K562 (cell line): ENCODE measurements at regions not wholly inside any gene's neighbourhood (a gene's known extent, or its start where the extent isn't known, plus 50 kb on each side); places are given as distances from the start of the nearest gene placed in this dataset.

ENCODE experiments used
- ATAC-seq: fragments of 200-7000 bp; cut with Tn5 transposase; 3 replicates; pipeline ENCODE4 v1.9.1; 2020; ENCODE audit warnings: moderate library complexity
- BruUV-seq: library from RNA; stranded (reverse); fragments of 400-500 nt; replicated peaks from 2 replicates; lab custom pipeline; 2021; lab: Mats Ljungman, UMichigan
- CTCF ChIA-PET: fragments of 300-600 bp; formaldehyde crosslinking; extraction: SDS; loops from one replicate; lab custom pipeline; 2021; ENCODE audit warnings: low intra/inter-chr PET ratio; lab: Yijun Ruan, JAX
- POLR2A ChIA-PET: fragments of 300-600, 350-650 bp; sonication (Branson Sonifier 250); formaldehyde crosslinking; extraction: SDS; loops from one replicate; lab custom pipeline; 2021; ENCODE audit warnings: antibody characterized with exemption, inconsistent platforms; lab: Yijun Ruan, JAX
- DNase-seq, 4 experiments: peaks; one replicate each; pipeline versions ENCODE4 v3.0.0 to v3.0.0-alpha.2; 2011 to 2018; ENCODE audit warnings: low spot score in 3 of 4, mixed read lengths in 3 of 4; ENCODE audit errors: extremely low read depth in 1 of 4
- FAIRE-seq: peaks from 2 replicates; lab custom pipeline; 2011; peaks lifted over from hg19 to GRCh38; lab: Jason Lieb, UNC
- H2AFZ ChIP-seq: 2 replicates; pipeline ENCODE4 v1.6.0; 2011; ENCODE audit warnings: low read depth, low read length, control low read depth, inconsistent platforms
- H3K27ac ChIP-seq: fragments of 200-600 bp; 3 replicates; pipeline ENCODE4 v1.8.0; 2011; ENCODE audit warnings: low read depth, mild to moderate bottlenecking, control low read depth, inconsistent platforms, low read length, moderate library complexity, mixed read lengths; ENCODE audit errors: extremely low read depth
- H3K27me3 ChIP-seq, 2 experiments: fragments of 300-600 bp in 1 of 2; 2 replicates in 1 of 2; 3 replicates in 1 of 2; pipeline versions ENCODE4 v1.6.0 to v1.8.0; 2011; ENCODE audit warnings: inconsistent platforms in 2 of 2, low read length in 2 of 2, mild to moderate bottlenecking in 1 of 2, mixed read lengths in 1 of 2, moderate library complexity in 1 of 2; ENCODE audit not compliant: control insufficient read depth in 2 of 2, insufficient read depth in 2 of 2
- H3K36me3 ChIP-seq: fragments of 300-600 bp; 3 replicates; pipeline ENCODE4 v1.8.0; 2011; ENCODE audit warnings: mild to moderate bottlenecking, low read length, inconsistent platforms; ENCODE audit not compliant: control insufficient read depth, insufficient read depth
- H3K4me1 ChIP-seq, 2 experiments: fragments of 200-600 bp in 1 of 2; replicated peaks in 1 of 2; 2 replicates in 1 of 2; 3 replicates in 1 of 2; pipeline versions ENCODE4 v1.5.1 to v1.8.0; 2011; ENCODE audit warnings: inconsistent platforms in 2 of 2, low read length in 2 of 2, mild to moderate bottlenecking in 1 of 2, mixed read lengths in 1 of 2, moderate library complexity in 1 of 2; ENCODE audit not compliant: control insufficient read depth in 2 of 2, insufficient read depth in 2 of 2
- H3K4me2 ChIP-seq: 2 replicates; pipeline ENCODE4 v1.6.1; 2011; ENCODE audit warnings: low read length, control low read depth, inconsistent platforms, mixed read lengths; ENCODE audit not compliant: insufficient read depth
- H3K4me3 ChIP-seq: fragments of 200-600 bp; sonication (generic), shearing (Covaris generic); 2 replicates; pipeline ENCODE4 v1.5.1; 2016; ENCODE audit warnings: control low read depth, inconsistent platforms
- H3K79me2 ChIP-seq: fragments of 200-600 bp; 3 replicates; pipeline ENCODE4 v1.8.0; 2011; ENCODE audit warnings: low read length, inconsistent platforms; ENCODE audit not compliant: control insufficient read depth, insufficient read depth
- H3K9ac ChIP-seq, 2 experiments: 2 replicates each; pipeline versions ENCODE4 v1.6.0 to v1.6.1; 2011; ENCODE audit warnings: low read depth in 2 of 2, low read length in 2 of 2, control low read depth in 1 of 2, inconsistent platforms in 1 of 2, mild to moderate bottlenecking in 1 of 2, mixed read lengths in 1 of 2; ENCODE audit not compliant: insufficient read depth in 1 of 2
- H3K9me1 ChIP-seq: one replicate; pipeline ENCODE4 v1.6.0; 2011; ENCODE audit warnings: inconsistent platforms, mild to moderate bottlenecking, low read length, moderate library complexity; ENCODE audit not compliant: control insufficient read depth, insufficient read depth
- H3K9me3 ChIP-seq: replicated peaks from 2 replicates; pipeline ENCODE4 v1.5.1; 2011; ENCODE audit warnings: low read depth, low read length, inconsistent platforms; ENCODE audit not compliant: control insufficient read depth, insufficient read depth
- H4K20me1 ChIP-seq: replicated peaks from 2 replicates; pipeline ENCODE4 v1.6.1; 2011; ENCODE audit warnings: low read length, inconsistent platforms, mixed read lengths; ENCODE audit not compliant: control insufficient read depth, insufficient read depth
- ATF1 ChIP-seq, 2 experiments: fragments of 450-650 bp in 1 of 2; IDR thresholded peaks; 2 replicates each; pipeline ENCODE4 v1.6.1; 2016; ENCODE audit warnings: missing compliant biosample characterization in 1 of 2, missing genetic modification characterization in 1 of 2
- BACH1 ChIP-seq: fragments of 200-800 bp; sonication (Bioruptor generic); IDR thresholded peaks from 2 replicates; pipeline ENCODE4 v1.6.1; 2016; ENCODE audit warnings: missing genetic modification characterization, missing compliant biosample characterization
- CCNT2 ChIP-seq: IDR thresholded peaks from 2 replicates; pipeline ENCODE4 v1.6.1; 2011; ENCODE audit warnings: borderline replicate concordance, low read depth, mild to moderate bottlenecking, moderate library complexity, mixed read lengths, low read length; ENCODE audit not compliant: insufficient read length; ENCODE audit errors: extremely low read depth
- EP400 ChIP-seq: fragments of 450-650 bp; IDR thresholded peaks from 2 replicates; pipeline ENCODE4 v1.6.1; 2017; ENCODE audit warnings: antibody characterized with exemption, mild to moderate bottlenecking, moderate library complexity
- HNRNPH1 ChIP-seq: fragments of 200-400 bp; formaldehyde crosslinking; optimal IDR thresholded peaks from 2 replicates; pipeline ENCODE3; 2017; ENCODE audit warnings: low read depth, mild to moderate bottlenecking, low read length, moderate library complexity
- MXD1 ChIP-seq: fragments of 250-450 bp; sonication (Bioruptor Pico); IDR thresholded peaks from 2 replicates; pipeline ENCODE4 v1.8.0; 2021; ENCODE audit warnings: borderline replicate concordance, mild to moderate bottlenecking, moderate library complexity; ENCODE audit not compliant: poor library complexity, severe bottlenecking
- NCOA4 ChIP-seq: fragments of 450-650 bp; IDR thresholded peaks from 2 replicates; pipeline ENCODE4 v1.6.1; 2018; ENCODE audit warnings: mild to moderate bottlenecking; ENCODE audit not compliant: partially characterized antibody
- POLR2AphosphoS2 ChIP-seq: IDR thresholded peaks from 2 replicates; pipeline ENCODE4 v1.6.1; 2012; ENCODE audit warnings: low read length, improper control_type of control experiment
- SRSF3 ChIP-seq: fragments of 200-400 bp; formaldehyde crosslinking; IDR thresholded peaks from 2 replicates; pipeline ENCODE4 v1.6.1; 2016; ENCODE audit warnings: mild to moderate bottlenecking, low read length, moderate library complexity; ENCODE audit not compliant: insufficient read depth
- TEAD4 ChIP-seq, 2 experiments: sonication (generic) in 1 of 2; formaldehyde crosslinking in 1 of 2; IDR thresholded peaks; 2 replicates each; pipeline versions ENCODE4 v1.6.1 to v1.8.0; 2012 to 2022; ENCODE audit warnings: borderline replicate concordance in 1 of 2, inconsistent platforms in 1 of 2, low read length in 1 of 2, mild to moderate bottlenecking in 1 of 2, missing genetic modification reagents in 1 of 2
- TGIF2 ChIP-seq: sonication (generic); formaldehyde crosslinking; IDR thresholded peaks from 2 replicates; pipeline ENCODE4 v1.8.1; 2022; ENCODE audit warnings: mild to moderate bottlenecking, missing genetic modification reagents, moderate library complexity
- ZBTB33 ChIP-seq: sonication (generic); formaldehyde crosslinking; IDR thresholded peaks from 2 replicates; pipeline ENCODE4 v1.8.1; 2023; ENCODE audit warnings: mild to moderate bottlenecking, missing genetic modification reagents
- ZNF143 ChIP-seq: sonication (generic); formaldehyde crosslinking; IDR thresholded peaks from 2 replicates; pipeline ENCODE4 v1.9.0; 2022; ENCODE audit warnings: mild to moderate bottlenecking, missing genetic modification reagents
- ZNF175 ChIP-seq: fragments of 200-800 bp; sonication (Bioruptor generic); IDR thresholded peaks from 2 replicates; pipeline ENCODE4 v1.6.1; 2016; ENCODE audit warnings: low read depth, mild to moderate bottlenecking, missing genetic modification characterization, missing compliant biosample characterization
- ZNF76 ChIP-seq: fragments of 250-450 bp; sonication (Bioruptor Pico); IDR thresholded peaks from 2 replicates; pipeline ENCODE4 v1.4.0; 2020; ENCODE audit warnings: mild to moderate bottlenecking, moderate library complexity, borderline replicate concordance
- WGBS: fragments of 100-300 bp; shearing (Covaris generic); methylation state at CpG from one replicate; pipeline ENCODE4 v1.1.6; 2016; ENCODE audit warnings: low coverage, mixed read lengths; ENCODE audit not compliant: insufficient coverage; ENCODE audit errors: missing lambda C conversion rate; 5-methylcytosine and 5-hydroxymethylcytosine counted together
- in situ Hi-C: fragments of 300-500 bp; cut with MboI; formaldehyde crosslinking; loops from 4 replicates; pipeline ENCODE4 v1.15.0; 2018; ENCODE audit warnings: inconsistent platforms, mixed read lengths
- intact Hi-C: fragments of 100-400 bp; cut with micrococcal nuclease; formaldehyde crosslinking; loops from 2 replicates; pipeline ENCODE4 v1.14.2; 2022
- TF ChIP-seq, protein P1 (sequence below): fragments of 450-650 bp; IDR thresholded peaks from 2 replicates; pipeline ENCODE4 v1.6.1; 2016; ENCODE audit warnings: low read depth, mild to moderate bottlenecking, moderate library complexity
- TF ChIP-seq, protein P2 (sequence below): fragments of 450-650 bp; formaldehyde crosslinking; IDR thresholded peaks from 2 replicates; pipeline ENCODE4 v1.4.0; 2020; ENCODE audit warnings: mild to moderate bottlenecking, moderate library complexity

- TF ChIP-seq, protein P1, sequence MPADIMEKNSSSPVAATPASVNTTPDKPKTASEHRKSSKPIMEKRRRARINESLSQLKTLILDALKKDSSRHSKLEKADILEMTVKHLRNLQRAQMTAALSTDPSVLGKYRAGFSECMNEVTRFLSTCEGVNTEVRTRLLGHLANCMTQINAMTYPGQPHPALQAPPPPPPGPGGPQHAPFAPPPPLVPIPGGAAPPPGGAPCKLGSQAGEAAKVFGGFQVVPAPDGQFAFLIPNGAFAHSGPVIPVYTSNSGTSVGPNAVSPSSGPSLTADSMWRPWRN: no peak
- TF ChIP-seq, protein P2, sequence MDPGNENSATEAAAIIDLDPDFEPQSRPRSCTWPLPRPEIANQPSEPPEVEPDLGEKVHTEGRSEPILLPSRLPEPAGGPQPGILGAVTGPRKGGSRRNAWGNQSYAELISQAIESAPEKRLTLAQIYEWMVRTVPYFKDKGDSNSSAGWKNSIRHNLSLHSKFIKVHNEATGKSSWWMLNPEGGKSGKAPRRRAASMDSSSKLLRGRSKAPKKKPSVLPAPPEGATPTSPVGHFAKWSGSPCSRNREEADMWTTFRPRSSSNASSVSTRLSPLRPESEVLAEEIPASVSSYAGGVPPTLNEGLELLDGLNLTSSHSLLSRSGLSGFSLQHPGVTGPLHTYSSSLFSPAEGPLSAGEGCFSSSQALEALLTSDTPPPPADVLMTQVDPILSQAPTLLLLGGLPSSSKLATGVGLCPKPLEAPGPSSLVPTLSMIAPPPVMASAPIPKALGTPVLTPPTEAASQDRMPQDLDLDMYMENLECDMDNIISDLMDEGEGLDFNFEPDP (CRISPR knock-in tag): no peak
- TF ChIP-seq BACH1: no peak
Measured at GRCh38 chr6:51535327-51535726, 552.1 kb downstream of the PKHD1 start (continued).

DNA sequence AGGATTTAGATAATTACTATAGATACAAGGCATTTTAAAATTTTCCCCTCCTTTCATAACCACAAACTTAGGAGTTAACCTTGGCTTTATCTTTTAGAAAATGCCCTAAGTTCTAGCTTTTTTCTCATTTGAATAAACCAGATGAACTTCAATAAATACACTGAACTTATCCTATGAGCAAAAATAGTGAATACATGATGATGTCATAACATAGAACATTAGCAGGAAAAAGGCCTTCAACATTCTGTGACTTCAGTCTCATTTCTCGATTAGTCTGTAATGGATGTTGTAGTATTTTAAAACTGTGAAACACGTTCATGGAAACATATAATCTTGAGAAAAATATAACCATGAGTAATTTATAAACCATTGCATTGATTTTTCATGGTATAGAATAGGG is 550.7 kb downstream of the PKHD1 start:
- no TSS peak for BruUV-seq
- WGBS: 2% methylated on average over 2 of the region's 2 CpGs
- in situ Hi-C loops (loop anchor here (25.0 kb wide), 1 partner anchor 724 kb away; the partner anchor contains the start of gene TFAP2B), intact Hi-C loops (no loop called here)
- Histone ChIP-seq H2AFZ (no peak overlapping the region), H3K9me3 (no peaks in the 10 kb centered on the region), H3K9ac (no peak overlapping the region), H3K27ac (no peak overlapping the region), H3K9me1 (no peaks in the 10 kb centered on the region), H3K79me2 (no peaks in the 10 kb centered on the region), H3K27me3 (no peaks in the 10 kb centered on the region), H4K20me1 (no peaks in the 10 kb centered on the region), H3K36me3 (no peaks in the 10 kb centered on the region), H3K4me1 (no peaks in the 10 kb centered on the region), H3K4me3 (no peak overlapping the region), H3K4me2 (no peak overlapping the region)
- CTCF ChIA-PET: no interaction called here
- POLR2A ChIA-PET: no interaction called here
- FAIRE-seq (no peak), DNase-seq (no peak), ATAC-seq (no peak)
- TF ChIP-seq TGIF2 (CRISPR knock-in tag): no peak
- no peak for TF ChIP-seq ZNF143 (CRISPR knock-in tag)
- no peak for TF ChIP-seq CCNT2
- no peak for TF ChIP-seq TEAD4 (IDR thresholded peaks at IDR 0.05; ENCODE audit: low read length)
- TF ChIP-seq TEAD4 (CRISPR knock-in tag; IDR thresholded peaks at IDR 0.05; ENCODE audit: borderline replicate concordance): no peak
- no peak for TF ChIP-seq EP400
- no peak for TF ChIP-seq NCOA4
- no peak for TF ChIP-seq ATF1 (CRISPR knock-in tag; IDR thresholded peaks at IDR 0.05)
- no peak for TF ChIP-seq ATF1 (tag; IDR thresholded peaks at IDR 0.05)
- no peak for TF ChIP-seq ZNF76 (CRISPR knock-in tag)
- no peak for TF ChIP-seq POLR2AphosphoS2
- no peak for TF ChIP-seq MXD1 (CRISPR knock-in tag)
- TF ChIP-seq ZNF175 (CRISPR knock-in tag): no peak
- no peak for TF ChIP-seq HNRNPH1
- TF ChIP-seq SRSF3: no peak
- no peak for TF ChIP-seq ZBTB33
